Fibroblast of pulmonary artery (primary cell): ENCODE measurements at regions not wholly inside any gene's neighbourhood (a gene's known extent, or its start where the extent isn't known, plus 50 kb on each side); places are given as distances from the start of the nearest gene placed in this dataset.

Experiments
- DNase-seq: peaks from one replicate; pipeline ENCODE4 v3.0.0-alpha.2; 2010; ENCODE audit warnings: low read depth
- H3K4me3 ChIP-seq: replicated peaks from 2 replicates; pipeline ENCODE4 v1.5.1; 2011; ENCODE audit warnings: low read depth, mild to moderate bottlenecking, control low read depth, low read length, moderate library complexity
- TF ChIP-seq, protein P1 (sequence below): IDR thresholded peaks from 2 replicates; pipeline ENCODE4 v1.5.1; 2011; ENCODE audit warnings: mild to moderate bottlenecking, control low read depth, low read length, inconsistent platforms; ENCODE audit errors: missing control alignments

GRCh38 chr7:106177300-106177690, 65.2 kb upstream of the SYPL1 start:
- no peak for DNase-seq
- no peak overlapping the region for H3K4me3 ChIP-seq
- TF ChIP-seq, protein P1, sequence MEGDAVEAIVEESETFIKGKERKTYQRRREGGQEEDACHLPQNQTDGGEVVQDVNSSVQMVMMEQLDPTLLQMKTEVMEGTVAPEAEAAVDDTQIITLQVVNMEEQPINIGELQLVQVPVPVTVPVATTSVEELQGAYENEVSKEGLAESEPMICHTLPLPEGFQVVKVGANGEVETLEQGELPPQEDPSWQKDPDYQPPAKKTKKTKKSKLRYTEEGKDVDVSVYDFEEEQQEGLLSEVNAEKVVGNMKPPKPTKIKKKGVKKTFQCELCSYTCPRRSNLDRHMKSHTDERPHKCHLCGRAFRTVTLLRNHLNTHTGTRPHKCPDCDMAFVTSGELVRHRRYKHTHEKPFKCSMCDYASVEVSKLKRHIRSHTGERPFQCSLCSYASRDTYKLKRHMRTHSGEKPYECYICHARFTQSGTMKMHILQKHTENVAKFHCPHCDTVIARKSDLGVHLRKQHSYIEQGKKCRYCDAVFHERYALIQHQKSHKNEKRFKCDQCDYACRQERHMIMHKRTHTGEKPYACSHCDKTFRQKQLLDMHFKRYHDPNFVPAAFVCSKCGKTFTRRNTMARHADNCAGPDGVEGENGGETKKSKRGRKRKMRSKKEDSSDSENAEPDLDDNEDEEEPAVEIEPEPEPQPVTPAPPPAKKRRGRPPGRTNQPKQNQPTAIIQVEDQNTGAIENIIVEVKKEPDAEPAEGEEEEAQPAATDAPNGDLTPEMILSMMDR = no peak

DNA sequence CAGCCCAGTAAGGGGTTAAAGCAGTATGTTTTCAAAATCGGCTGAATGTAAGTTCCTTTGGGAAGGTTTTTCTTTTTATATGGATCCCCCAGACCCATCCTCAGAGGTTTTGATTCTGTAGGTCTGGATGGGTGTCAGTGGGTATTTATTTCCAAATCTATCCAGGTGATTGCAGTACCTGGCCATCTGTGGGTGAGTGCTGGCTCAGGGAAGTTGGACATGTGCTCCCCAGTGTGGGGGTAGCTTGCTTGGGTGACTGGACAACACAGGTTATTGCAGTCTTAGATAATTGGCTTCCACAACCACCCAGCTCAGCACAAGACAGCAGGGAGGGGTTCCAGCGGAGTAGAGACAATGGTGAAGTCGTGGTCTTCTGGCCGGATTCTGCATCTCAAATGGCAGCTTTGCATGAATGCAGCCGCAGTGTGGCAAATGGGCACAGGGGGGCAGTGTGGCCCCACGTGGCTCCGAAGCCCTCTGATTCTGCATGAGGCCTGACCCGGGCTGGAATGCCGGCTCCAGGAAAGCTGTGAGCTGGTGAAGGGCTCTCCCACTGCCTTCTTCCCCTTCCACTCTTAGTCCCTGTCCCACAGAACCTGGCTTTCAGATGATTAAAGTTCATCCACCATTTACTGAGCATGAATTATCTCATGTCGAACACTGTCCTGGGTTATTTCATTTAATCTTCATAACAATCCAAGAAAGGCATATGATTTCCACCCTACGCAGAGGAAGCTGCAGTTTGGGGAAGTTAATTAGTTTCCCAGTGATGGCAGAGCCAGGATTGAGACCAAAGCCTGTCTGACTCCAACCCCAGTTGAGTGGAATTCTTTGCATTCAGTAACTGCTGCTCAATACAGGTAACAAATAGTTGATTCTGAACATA, 64.5 kb upstream of the SYPL1 start:
- TF ChIP-seq, protein P1 = peak; percentile 92
- H3K4me3 ChIP-seq = no peak overlapping the region
- peak; percentile 87 for DNase-seq

DNA sequence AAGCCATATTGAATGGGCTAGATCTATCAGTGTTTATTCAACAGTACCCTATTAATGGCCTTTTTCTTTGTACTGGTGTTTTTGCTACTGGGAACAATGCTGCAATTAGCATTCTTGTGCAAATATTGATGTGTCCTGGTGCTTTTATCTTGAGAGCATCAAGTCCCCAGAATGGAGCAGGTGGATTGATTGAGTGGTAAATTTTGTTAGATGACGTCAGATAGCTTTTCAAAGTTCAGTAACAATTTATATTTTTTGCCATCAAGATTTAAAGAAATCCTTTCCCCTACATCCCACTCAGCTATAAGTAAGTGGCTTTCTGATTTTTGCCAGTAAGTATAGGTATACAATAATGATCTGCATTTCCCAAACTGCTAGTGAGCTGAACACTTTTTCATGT, 63.4 kb upstream of the SYPL1 start:
- H3K4me3 ChIP-seq = no peak overlapping the region
- TF ChIP-seq, protein P1 = no peak
- DNase-seq = no peak

- TF ChIP-seq, protein P1 = no peak
- H3K4me3 ChIP-seq = no peak overlapping the region
- DNase-seq = no peak
Observed at GRCh38 chr7:106170651-106171050, 58.5 kb upstream of the SYPL1 start.

DNA sequence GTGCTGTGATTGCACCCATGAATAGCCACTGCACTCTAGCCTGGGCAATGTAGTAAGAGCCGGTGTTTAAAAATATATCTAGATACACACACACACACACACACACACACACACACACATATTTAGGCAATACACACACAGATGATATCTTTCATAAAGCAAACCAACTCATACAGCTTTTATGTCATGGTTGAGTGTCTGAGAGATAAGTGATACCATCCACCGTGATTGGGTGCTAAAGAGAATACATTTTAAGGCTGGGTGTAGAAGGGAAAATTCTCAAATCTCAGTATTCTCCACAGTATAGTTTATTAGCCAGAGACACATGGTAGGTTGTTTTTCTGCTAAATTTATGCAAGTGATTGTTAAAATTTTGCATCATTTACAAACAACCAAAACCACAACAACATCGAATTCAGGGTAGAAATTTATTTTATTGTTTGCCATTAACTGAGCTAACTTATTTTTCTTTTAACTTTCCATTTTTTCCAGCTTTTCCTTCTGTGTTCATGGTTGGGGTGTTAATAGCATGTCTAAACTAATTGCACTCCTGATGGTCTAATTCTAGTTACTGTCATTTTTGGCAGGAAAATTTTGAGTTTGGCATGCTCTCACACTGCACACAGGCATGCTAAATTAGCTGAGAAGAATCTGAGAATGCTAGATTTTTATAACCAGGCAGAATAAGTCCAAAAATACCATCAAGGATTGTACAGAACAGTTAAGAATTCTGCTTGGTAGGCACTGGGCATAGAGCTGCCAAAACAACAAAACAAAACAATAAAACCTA, 57.9 kb upstream of the SYPL1 start:
- TF ChIP-seq, protein P1 = no peak
- DNase-seq = no peak
- no peak overlapping the region for H3K4me3 ChIP-seq

GRCh38 chr7:106167439-106168136, 55.5 kb upstream of the SYPL1 start:
- H3K4me3 ChIP-seq = no peak overlapping the region
- peak; percentile 46 for DNase-seq
- TF ChIP-seq, protein P1 = no peak
